PC-3 (cell line): ENCODE measurements at regions not wholly inside any gene's neighbourhood (a gene's known extent, or its start where the extent isn't known, plus 50 kb on each side); places are given as distances from the start of the nearest gene placed in this dataset.
"Not testable (repeated sequence)": the region's sequence is repeated elsewhere in the genome, so short reads cannot be mapped to it uniquely, and the experiment has no call there.

ENCODE experiments used
- ATAC-seq: fragments of 200-7000 bp; cut with Tn5 transposase; 2 replicates; pipeline ENCODE4 v1.9.1; 2020; ENCODE audit warnings: mild to moderate bottlenecking, moderate library complexity
- BruUV-seq: library from RNA; stranded (reverse); fragments of 400-500 nt; replicated peaks from 2 replicates; lab custom pipeline; 2021; lab: Mats Ljungman, UMichigan
- CTCF ChIA-PET: fragments of 300-600 bp; sonication (Branson Sonifier 250); formaldehyde crosslinking; loops from one replicate; lab custom pipeline; 2022; ENCODE audit warnings: antibody characterized with exemption; lab: Charles Lee
- POLR2A ChIA-PET: fragments of 300-600 bp; sonication (Branson Sonifier 250); formaldehyde crosslinking; loops from one replicate; lab custom pipeline; 2022; ENCODE audit warnings: antibody characterized with exemption; ENCODE audit not compliant: unreplicated experiment; lab: Charles Lee
- DNase-seq: peaks from one replicate; pipeline ENCODE4 v3.0.0-alpha.2; 2015
- H2AFZ ChIP-seq: fragments of 300-600 bp; sonication (generic); 2 replicates; pipeline ENCODE4 v1.6.0; 2016; ENCODE audit warnings: antibody characterized with exemption, low read length
- H3F3A ChIP-seq: fragments of 300-600 bp; sonication (generic); one replicate; pipeline ENCODE4 v1.6.0; 2017; ENCODE audit warnings: antibody characterized with exemption, low read length, control low read depth, mild to moderate bottlenecking; ENCODE audit not compliant: unreplicated experiment
- H3K27ac ChIP-seq: fragments of 300-600 bp; sonication (generic); 2 replicates; pipeline ENCODE4 v1.5.1; 2016; ENCODE audit warnings: mild to moderate bottlenecking, low read length
- H3K27me3 ChIP-seq: fragments of 300-600 bp; sonication (generic); 2 replicates; pipeline ENCODE4 v1.6.1; 2016; ENCODE audit warnings: low read length, mixed read lengths
- H3K36me3 ChIP-seq: fragments of 300-600 bp; sonication (generic); 2 replicates; pipeline ENCODE4 v1.6.1; 2016; ENCODE audit warnings: low read depth, mixed run types, low read length, mixed read lengths
- H3K4me1 ChIP-seq: fragments of 300-600 bp; sonication (generic); 2 replicates; pipeline ENCODE4 v1.5.1; 2016; ENCODE audit warnings: low read length; ENCODE audit not compliant: insufficient read depth
- H3K4me2 ChIP-seq: fragments of 300-600 bp; sonication (generic); 2 replicates; pipeline ENCODE4 v1.6.0; 2016; ENCODE audit warnings: low read length
- H3K4me3 ChIP-seq: fragments of 300-600 bp; sonication (generic); 2 replicates; pipeline ENCODE4 v1.5.1; 2016; ENCODE audit warnings: mild to moderate bottlenecking, low read length, mixed read lengths
- H3K79me2 ChIP-seq: fragments of 300-600 bp; sonication (generic); 2 replicates; pipeline ENCODE4 v1.6.1; 2017; ENCODE audit warnings: low read length, mixed read lengths
- H3K9ac ChIP-seq: fragments of 300-600 bp; sonication (generic); 2 replicates; pipeline ENCODE4 v1.6.0; 2016; ENCODE audit warnings: mild to moderate bottlenecking, low read length
- H3K9me2 ChIP-seq: fragments of 300-600 bp; sonication (generic); replicated peaks from 2 replicates; pipeline ENCODE4 v1.6.1; 2016; ENCODE audit warnings: mixed run types, low read length, mixed read lengths
- H3K9me3 ChIP-seq: fragments of 300-600 bp; sonication (generic); 2 replicates; pipeline ENCODE4 v1.6.1; 2016; ENCODE audit warnings: low read length, mixed read lengths
- H4K20me1 ChIP-seq: fragments of 300-600 bp; sonication (generic); 2 replicates; pipeline ENCODE4 v1.6.1; 2016; ENCODE audit warnings: low read length, mixed read lengths
- EZH2 ChIP-seq: fragments of 300-600 bp; sonication (generic); IDR thresholded peaks from one replicate; pipeline ENCODE4 v1.6.1; 2017; ENCODE audit warnings: antibody characterized with exemption, mild to moderate bottlenecking, low read length; ENCODE audit not compliant: unreplicated experiment
- EZH2phosphoT487 ChIP-seq: fragments of 300-600 bp; sonication (generic); IDR thresholded peaks from 2 replicates; pipeline ENCODE4 v1.6.1; 2018; ENCODE audit warnings: mild to moderate bottlenecking, antibody characterized with exemption, low read length, borderline replicate concordance
- intact Hi-C: fragments of 100-400 bp; cut with micrococcal nuclease; formaldehyde crosslinking; loops from 2 replicates; pipeline ENCODE4 v1.9.0; 2023
- TF ChIP-seq, protein P1 (sequence below): fragments of 300-600 bp; sonication (generic); conservative IDR thresholded peaks from 2 replicates; pipeline ENCODE4 v1.5.1; 2017; ENCODE audit warnings: antibody characterized with exemption, low read depth, mild to moderate bottlenecking, low read length

DNA sequence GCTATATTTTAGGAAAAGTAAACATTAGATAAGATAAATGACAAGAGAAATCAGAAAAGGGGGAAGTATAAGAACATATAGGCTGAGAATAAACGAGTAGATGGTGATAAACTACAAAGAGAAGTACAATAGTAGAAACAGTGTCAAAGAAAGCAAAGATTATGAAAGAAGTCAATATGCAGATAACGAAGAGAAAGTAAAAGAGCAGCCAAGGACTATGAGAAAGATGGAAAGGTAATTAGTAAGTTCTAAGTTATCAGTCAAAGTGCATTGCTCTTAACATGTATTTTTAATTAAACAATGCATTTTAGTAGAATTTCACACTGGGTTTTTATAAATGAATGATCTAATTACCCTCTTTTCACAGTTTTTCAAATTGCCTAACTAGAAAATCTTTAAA, 1801.3 kb upstream of the PCDH10 start:
- no peak overlapping the region for H3K27ac ChIP-seq
- H3K4me3 ChIP-seq, result no peak overlapping the region
- ATAC-seq (no peak), DNase-seq (no peak)
- H3K4me2 ChIP-seq, result no peak overlapping the region
- H3K36me3 ChIP-seq, result no peaks in the 10 kb centered on the region
- no peaks in the 10 kb centered on the region for H3F3A ChIP-seq
- BruUV-seq, result no TSS peak
- no peaks in the 10 kb centered on the region for H3K79me2 ChIP-seq
- no peak overlapping the region for H2AFZ ChIP-seq
- H3K27me3 ChIP-seq, result no peaks in the 10 kb centered on the region
- CTCF ChIA-PET, result no interaction called here
- POLR2A ChIA-PET, result no interaction called here
- H3K4me1 ChIP-seq, result no peaks in the 10 kb centered on the region
- TF ChIP-seq, protein P1, sequence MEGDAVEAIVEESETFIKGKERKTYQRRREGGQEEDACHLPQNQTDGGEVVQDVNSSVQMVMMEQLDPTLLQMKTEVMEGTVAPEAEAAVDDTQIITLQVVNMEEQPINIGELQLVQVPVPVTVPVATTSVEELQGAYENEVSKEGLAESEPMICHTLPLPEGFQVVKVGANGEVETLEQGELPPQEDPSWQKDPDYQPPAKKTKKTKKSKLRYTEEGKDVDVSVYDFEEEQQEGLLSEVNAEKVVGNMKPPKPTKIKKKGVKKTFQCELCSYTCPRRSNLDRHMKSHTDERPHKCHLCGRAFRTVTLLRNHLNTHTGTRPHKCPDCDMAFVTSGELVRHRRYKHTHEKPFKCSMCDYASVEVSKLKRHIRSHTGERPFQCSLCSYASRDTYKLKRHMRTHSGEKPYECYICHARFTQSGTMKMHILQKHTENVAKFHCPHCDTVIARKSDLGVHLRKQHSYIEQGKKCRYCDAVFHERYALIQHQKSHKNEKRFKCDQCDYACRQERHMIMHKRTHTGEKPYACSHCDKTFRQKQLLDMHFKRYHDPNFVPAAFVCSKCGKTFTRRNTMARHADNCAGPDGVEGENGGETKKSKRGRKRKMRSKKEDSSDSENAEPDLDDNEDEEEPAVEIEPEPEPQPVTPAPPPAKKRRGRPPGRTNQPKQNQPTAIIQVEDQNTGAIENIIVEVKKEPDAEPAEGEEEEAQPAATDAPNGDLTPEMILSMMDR, result no peak
- TF ChIP-seq EZH2, result no peak
- TF ChIP-seq EZH2phosphoT487, result no peak
- no peak overlapping the region for H3K9ac ChIP-seq
- no peaks in the 10 kb centered on the region for H3K9me3 ChIP-seq
- no peaks in the 10 kb centered on the region for H4K20me1 ChIP-seq
- intact Hi-C loops, result no loop called here
- H3K9me2 ChIP-seq, result no peaks in the 10 kb centered on the region

- H3K9ac ChIP-seq, result no peak overlapping the region
- no peaks in the 10 kb centered on the region for H3K36me3 ChIP-seq
- TF ChIP-seq, protein P1, result no peak
- no peak for TF ChIP-seq EZH2
- H3K4me2 ChIP-seq, result no peak overlapping the region
- no peak for ATAC-seq
- no peak overlapping the region for H3K4me3 ChIP-seq
- H3K9me3 ChIP-seq, result no peaks in the 10 kb centered on the region
- no peaks in the 10 kb centered on the region for H4K20me1 ChIP-seq
- ChIA-PET CTCF (no interaction called here), POLR2A (no interaction called here)
- H3F3A ChIP-seq, result no peaks in the 10 kb centered on the region
- no TSS peak for BruUV-seq
- H3K4me1 ChIP-seq, result no peaks in the 10 kb centered on the region
- H3K9me2 ChIP-seq, result no peaks in the 10 kb centered on the region
- H3K27me3 ChIP-seq, result no peaks in the 10 kb centered on the region
- H3K79me2 ChIP-seq, result no peaks in the 10 kb centered on the region
- no peak overlapping the region for H3K27ac ChIP-seq
- no peak overlapping the region for H2AFZ ChIP-seq
- intact Hi-C loops, result no loop called here
- no peak for DNase-seq
Observed at GRCh38 chr4:131348263-131348662, 1800.8 kb upstream of the PCDH10 start.

DNA sequence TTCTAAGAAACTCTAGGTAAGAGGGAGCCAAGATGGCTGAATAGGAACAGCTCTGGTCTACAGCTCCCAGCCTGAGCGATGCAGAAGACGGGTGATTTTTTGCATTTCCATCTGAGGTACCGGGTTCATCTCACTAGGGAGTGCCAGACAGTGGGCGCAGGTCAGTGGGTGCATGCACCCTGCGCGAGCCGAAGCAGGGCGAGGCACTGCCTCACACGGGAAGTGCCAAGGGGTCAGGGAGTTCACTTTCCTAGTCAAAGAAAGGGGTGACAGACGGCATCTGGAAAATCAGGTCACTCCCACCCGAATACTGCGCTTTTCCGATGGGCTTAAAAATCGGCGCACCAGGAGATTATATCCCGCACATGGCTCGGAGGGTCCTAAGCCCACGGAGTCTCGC, 1796.7 kb upstream of the PCDH10 start:
- intact Hi-C loops, CTCF ChIA-PET, H3K79me2 ChIP-seq, H3K9me3 ChIP-seq, H3K4me3 ChIP-seq, H3K4me2 ChIP-seq, POLR2A ChIA-PET, H3K27ac ChIP-seq, H4K20me1 ChIP-seq, H3F3A ChIP-seq, ATAC-seq, DNase-seq, H3K4me1 ChIP-seq, H3K36me3 ChIP-seq, H3K9me2 ChIP-seq, H3K9ac ChIP-seq, BruUV-seq, H2AFZ ChIP-seq, H3K27me3 ChIP-seq: not testable (repeated sequence)
